ENCODE measurements at regions not wholly inside any gene's neighbourhood (a gene's known extent, or its start where the extent isn't known, plus 50 kb on each side); places are given as distances from the start of the nearest gene placed in this dataset.
A peak's percentile ranks its signal among the peaks of the same experiment; 100 is the strongest.

GRCh38 chr11:134531327-134532130 is 119.5 kb upstream of the B3GAT1 start:
- H3K9me3 ChIP-seq: no peaks in the 10 kb centered on the region
- H3K27ac ChIP-seq: no peak overlapping the region
- peak; percentile 50 for DNase-seq
- TF ChIP-seq POLR2A (IDR thresholded peaks at IDR 0.05): no peak
- no peak for TF ChIP-seq CTCF (IDR thresholded peaks at IDR 0.05)
- TF ChIP-seq POLR2AphosphoS5 (IDR thresholded peaks at IDR 0.05): no peak
- TF ChIP-seq EP300 (IDR thresholded peaks at IDR 0.05): no peak
- WGBS, 2 donors: 86 to 90% methylated on average over 23 of the region's 23 CpGs
- peaks cover 0 to 5% (median 0%) of the 10 kb centered on the region in 4 donors for H3K4me1 ChIP-seq
- H3K27me3 ChIP-seq: no peaks in the 10 kb centered on the region
- no peak overlapping the region for H3K4me3 ChIP-seq
- intact Hi-C loops (cut with DNase I): no loop called here
- no peaks in the 10 kb centered on the region for H3K36me3 ChIP-seq

GRCh38 chr11:134530636-134531326 is 118.7 kb upstream of the B3GAT1 start:
- peaks cover 0 to 5% (median 0%) of the 10 kb centered on the region in 4 donors for H3K4me1 ChIP-seq
- H3K27ac ChIP-seq: no peak overlapping the region
- 84 to 91% methylated on average over 14 of the region's 14 CpGs for WGBS, 2 donors
- TF ChIP-seq POLR2A (IDR thresholded peaks at IDR 0.05): no peak
- TF ChIP-seq POLR2AphosphoS5 (IDR thresholded peaks at IDR 0.05): no peak
- TF ChIP-seq CTCF (IDR thresholded peaks at IDR 0.05): no peak
- TF ChIP-seq EP300 (IDR thresholded peaks at IDR 0.05): no peak
- peak; percentile 55 for DNase-seq
- H3K9me3 ChIP-seq: no peaks in the 10 kb centered on the region
- intact Hi-C loops (cut with DNase I): no loop called here
- H3K4me3 ChIP-seq: no peak overlapping the region
- H3K27me3 ChIP-seq: no peaks in the 10 kb centered on the region
- no peaks in the 10 kb centered on the region for H3K36me3 ChIP-seq

- no peak for TF ChIP-seq POLR2AphosphoS5 (IDR thresholded peaks at IDR 0.05)
- TF ChIP-seq POLR2A (IDR thresholded peaks at IDR 0.05): no peak
- no peak overlapping the region for H3K27ac ChIP-seq
- intact Hi-C loops (cut with DNase I): no loop called here
- H3K4me3 ChIP-seq: no peak overlapping the region
- no peaks in the 10 kb centered on the region for H3K36me3 ChIP-seq
- 82 to 85% methylated on average over 26 of the region's 26 CpGs for WGBS, 2 donors
- peak; percentile 61 for DNase-seq
- H3K9me3 ChIP-seq: no peaks in the 10 kb centered on the region
- no peaks in the 10 kb centered on the region for H3K27me3 ChIP-seq
- H3K4me1 ChIP-seq: peaks cover 0 to 5% (median 0%) of the 10 kb centered on the region in 4 donors
These were observed 117.4 kb upstream of the B3GAT1 start for GRCh38 chr11:134529212-134530096.

- Histone ChIP-seq H3K36me3 (no peaks in the 10 kb centered on the region), H3K27ac (no peak overlapping the region), H3K27me3 (no peaks in the 10 kb centered on the region), H3K4me1 (peaks cover 0 to 5% (median 0%) of the 10 kb centered on the region in 4 donors), H3K9me3 (no peaks in the 10 kb centered on the region), H3K4me3 (no peak overlapping the region)
- 91 to 92% methylated on average over 8 of the region's 8 CpGs for WGBS, 2 donors
- peak; percentile 24 for DNase-seq
- no peak for TF ChIP-seq EP300 (IDR thresholded peaks at IDR 0.05)
- no peak for TF ChIP-seq POLR2A (IDR thresholded peaks at IDR 0.05)
- no peak for TF ChIP-seq CTCF (IDR thresholded peaks at IDR 0.05)
- TF ChIP-seq POLR2AphosphoS5 (IDR thresholded peaks at IDR 0.05): no peak
- intact Hi-C loops (cut with DNase I): no loop called here
These were observed 116.4 kb upstream of the B3GAT1 start for GRCh38 chr11:134528453-134528852.

Data from sigmoid colon (tissue), 6 donors.